ENCODE measurements at regions not wholly inside any gene's neighbourhood (a gene's known extent, or its start where the extent isn't known, plus 50 kb on each side); places are given as distances from the start of the nearest gene placed in this dataset.

DNA sequence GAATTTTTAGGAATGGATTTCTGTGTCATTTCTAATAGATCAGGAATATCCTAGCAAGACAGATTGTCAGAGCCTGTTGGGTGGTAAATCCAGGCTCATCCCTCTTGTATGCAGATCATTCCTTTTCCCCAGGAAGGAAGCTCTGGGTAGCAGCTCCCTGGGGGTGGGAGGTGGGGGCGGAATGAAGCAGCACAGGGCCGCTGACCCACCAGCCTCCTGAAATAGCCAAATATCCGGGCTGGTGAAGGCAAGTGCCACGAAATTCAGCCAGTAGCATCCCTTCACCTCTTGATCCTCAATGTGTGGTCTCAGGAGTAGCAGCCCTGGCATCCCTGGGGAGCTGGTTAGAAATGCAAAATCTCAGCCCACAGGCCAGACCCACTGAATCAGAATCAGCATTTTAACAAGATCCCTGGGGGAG lies 256.9 kb downstream of the LRFN2 start:
- no peak overlapping the region for H3K27ac ChIP-seq (ENCODE audit: low read depth in 2 of 2, low read length in 1 of 2)
- no peak overlapping the region for H2AFZ ChIP-seq (ENCODE audit: low read depth)
- no peaks in the 10 kb centered on the region for H3K9me2 ChIP-seq
- WGBS (ENCODE audit: low lambda C conversion rate): 16% methylated on average over 4 of the region's 4 CpGs
- peaks cover 0 to 2% of the 10 kb centered on the region in 2 experiments; a peak in 1 of 4 replicates for H3K4me1 ChIP-seq (ENCODE audit: control insufficient read depth in 1 of 2, insufficient read depth in 2 of 2, low read depth in 1 of 2, low read length in 1 of 2)
- H3K36me3 ChIP-seq (replicated peaks in 1 of 2; ENCODE audit: control insufficient read depth in 1 of 2, insufficient read depth in 2 of 2, low read length in 1 of 2): no peaks in the 10 kb centered on the region
- H4K20me1 ChIP-seq (ENCODE audit: insufficient read depth): no peaks in the 10 kb centered on the region
- no peak for DNase-seq
- CTCF ChIA-PET: interaction anchor here (1.0 to 6.2 kb wide), 5 partner anchors 13 to 698 kb away, joined by 3 to 65 read pairs (median 5); partner anchors contain the start of gene LRFN2
- H3K4me2 ChIP-seq: no peak overlapping the region
- H3K9me3 ChIP-seq: no peaks in the 10 kb centered on the region
- no peaks in the 10 kb centered on the region for H3K79me2 ChIP-seq (ENCODE audit: insufficient read depth)
- H3F3A ChIP-seq (replicated peaks; ENCODE audit: insufficient read depth): no peaks in the 10 kb centered on the region
- TF ChIP-seq REST (IDR thresholded peaks at IDR 0.05; ENCODE audit: low read depth, low read length) (no peak), RXRA (IDR thresholded peaks at IDR 0.05; ENCODE audit: borderline replicate concordance, low read depth) (no peak), NFIC (IDR thresholded peaks at IDR 0.05; ENCODE audit: borderline replicate concordance) (no peak), POLR2AphosphoS5 (IDR thresholded peaks at IDR 0.05; ENCODE audit: low read depth, low read length) (no peak), IRF3 (IDR thresholded peaks at IDR 0.05; ENCODE audit: low read depth, low read length) (no peak), ELF1 (IDR thresholded peaks at IDR 0.05) (no peak), CHD2 (IDR thresholded peaks at IDR 0.05; ENCODE audit: low read length, partially characterized antibody) (no peak), TEAD4 (IDR thresholded peaks at IDR 0.05; ENCODE audit: borderline replicate concordance, insufficient read depth) (no peak), SMC3 (IDR thresholded peaks at IDR 0.05; ENCODE audit: low read depth, low read length) (no peak), SIN3A (IDR thresholded peaks at IDR 0.05; ENCODE audit: borderline replicate concordance, low read depth, low read length) (no peak), JUND (IDR thresholded peaks at IDR 0.05) (no peak), CTCF (IDR thresholded peaks at IDR 0.05) (no peak), MXI1 (IDR thresholded peaks at IDR 0.05; ENCODE audit: low read depth, low read length) (no peak), MEF2A (IDR thresholded peaks at IDR 0.05; ENCODE audit: borderline replicate concordance, low read depth) (no peak), EP300 (IDR thresholded peaks at IDR 0.05; ENCODE audit: borderline replicate concordance in 1 of 2, low read depth in 1 of 2, low read length in 1 of 2) (no peak), FOSL2 (IDR thresholded peaks at IDR 0.05; ENCODE audit: borderline replicate concordance, low read depth) (no peak)
- no peak overlapping the region for H3K4me3 ChIP-seq (ENCODE audit: low read depth in 2 of 2, low read length in 1 of 2)
- H3K27me3 ChIP-seq (ENCODE audit: insufficient read depth): no peaks in the 10 kb centered on the region
- no peak overlapping the region for H3K9ac ChIP-seq
- POLR2A ChIA-PET: no interaction called here
